ENCODE measurements at regions not wholly inside any gene's neighbourhood (a gene's known extent, or its start where the extent isn't known, plus 50 kb on each side); places are given as distances from the start of the nearest gene placed in this dataset.

GRCh38 chr3:79947469-79947868 lies 179.7 kb upstream of the ROBO1 start:
- TF ChIP-seq, protein P1, sequence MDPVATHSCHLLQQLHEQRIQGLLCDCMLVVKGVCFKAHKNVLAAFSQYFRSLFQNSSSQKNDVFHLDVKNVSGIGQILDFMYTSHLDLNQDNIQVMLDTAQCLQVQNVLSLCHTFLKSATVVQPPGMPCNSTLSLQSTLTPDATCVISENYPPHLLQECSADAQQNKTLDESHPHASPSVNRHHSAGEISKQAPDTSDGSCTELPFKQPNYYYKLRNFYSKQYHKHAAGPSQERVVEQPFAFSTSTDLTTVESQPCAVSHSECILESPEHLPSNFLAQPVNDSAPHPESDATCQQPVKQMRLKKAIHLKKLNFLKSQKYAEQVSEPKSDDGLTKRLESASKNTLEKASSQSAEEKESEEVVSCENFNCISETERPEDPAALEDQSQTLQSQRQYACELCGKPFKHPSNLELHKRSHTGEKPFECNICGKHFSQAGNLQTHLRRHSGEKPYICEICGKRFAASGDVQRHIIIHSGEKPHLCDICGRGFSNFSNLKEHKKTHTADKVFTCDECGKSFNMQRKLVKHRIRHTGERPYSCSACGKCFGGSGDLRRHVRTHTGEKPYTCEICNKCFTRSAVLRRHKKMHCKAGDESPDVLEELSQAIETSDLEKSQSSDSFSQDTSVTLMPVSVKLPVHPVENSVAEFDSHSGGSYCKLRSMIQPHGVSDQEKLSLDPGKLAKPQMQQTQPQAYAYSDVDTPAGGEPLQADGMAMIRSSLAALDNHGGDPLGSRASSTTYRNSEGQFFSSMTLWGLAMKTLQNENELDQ (CRISPR knock-in tag; IDR thresholded peaks at IDR 0.05; ENCODE audit: borderline replicate concordance) = no peak
- TF ChIP-seq POLR2A (conservative IDR thresholded peaks at IDR 0.05) (no peak), VEZF1 (CRISPR knock-in tag; IDR thresholded peaks at IDR 0.05) (no peak), JUNB (CRISPR knock-in tag; conservative IDR thresholded peaks at IDR 0.05) (no peak), TGIF2 (CRISPR knock-in tag; IDR thresholded peaks at IDR 0.05) (no peak)

Data from K562 (cell line).